Keratinocyte (primary cell): ENCODE measurements at regions not wholly inside any gene's neighbourhood (a gene's known extent, or its start where the extent isn't known, plus 50 kb on each side); places are given as distances from the start of the nearest gene placed in this dataset.

Experiments used
- EZH2 ChIP-seq: IDR thresholded peaks from one replicate; pipeline ENCODE4 v1.6.1; 2012; ENCODE audit warnings: inconsistent platforms, mild to moderate bottlenecking, low read length, moderate library complexity
- TF ChIP-seq, protein P1 (sequence below), 3 experiments: IDR thresholded peaks in 1 of 3; conservative IDR thresholded peaks in 1 of 3; optimal IDR thresholded peaks in 1 of 3; 2 replicates in 2 of 3; 3 replicates in 1 of 3; pipeline versions ENCODE3 to v1.5.1; 2011; ENCODE audit warnings: low read length in 3 of 3, mild to moderate bottlenecking in 3 of 3, moderate library complexity in 2 of 3, control low read depth in 1 of 3, inconsistent platforms in 1 of 3; ENCODE audit not compliant: insufficient read depth in 2 of 3; ENCODE audit errors: extremely low read depth in 1 of 3

DNA sequence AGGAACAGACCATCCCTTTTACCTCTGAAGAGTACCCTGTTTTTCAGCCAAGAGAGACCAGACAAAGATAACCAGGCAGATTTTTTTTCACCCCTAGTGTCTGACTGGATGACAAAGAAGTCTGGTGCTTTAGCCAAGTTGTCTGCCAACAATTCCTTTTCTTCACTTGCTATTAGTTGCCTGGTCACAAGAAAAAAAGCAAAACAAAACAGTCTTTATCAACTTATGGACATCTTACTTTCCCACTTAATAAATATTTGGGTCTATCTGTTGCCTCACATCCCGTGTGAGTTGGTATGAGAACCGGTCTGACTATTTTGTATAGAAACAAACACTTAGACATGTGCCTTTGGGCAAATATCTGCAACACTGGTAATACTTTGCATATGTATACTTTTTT is 662.9 kb downstream of the PLPP3 start:
- no peak for TF ChIP-seq EZH2
- TF ChIP-seq, protein P1, sequence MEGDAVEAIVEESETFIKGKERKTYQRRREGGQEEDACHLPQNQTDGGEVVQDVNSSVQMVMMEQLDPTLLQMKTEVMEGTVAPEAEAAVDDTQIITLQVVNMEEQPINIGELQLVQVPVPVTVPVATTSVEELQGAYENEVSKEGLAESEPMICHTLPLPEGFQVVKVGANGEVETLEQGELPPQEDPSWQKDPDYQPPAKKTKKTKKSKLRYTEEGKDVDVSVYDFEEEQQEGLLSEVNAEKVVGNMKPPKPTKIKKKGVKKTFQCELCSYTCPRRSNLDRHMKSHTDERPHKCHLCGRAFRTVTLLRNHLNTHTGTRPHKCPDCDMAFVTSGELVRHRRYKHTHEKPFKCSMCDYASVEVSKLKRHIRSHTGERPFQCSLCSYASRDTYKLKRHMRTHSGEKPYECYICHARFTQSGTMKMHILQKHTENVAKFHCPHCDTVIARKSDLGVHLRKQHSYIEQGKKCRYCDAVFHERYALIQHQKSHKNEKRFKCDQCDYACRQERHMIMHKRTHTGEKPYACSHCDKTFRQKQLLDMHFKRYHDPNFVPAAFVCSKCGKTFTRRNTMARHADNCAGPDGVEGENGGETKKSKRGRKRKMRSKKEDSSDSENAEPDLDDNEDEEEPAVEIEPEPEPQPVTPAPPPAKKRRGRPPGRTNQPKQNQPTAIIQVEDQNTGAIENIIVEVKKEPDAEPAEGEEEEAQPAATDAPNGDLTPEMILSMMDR (optimal IDR thresholded peaks at IDR 0.05 in 1 of 3, IDR thresholded peaks at IDR 0.05 in 1 of 3, conservative IDR thresholded peaks at IDR 0.05 in 1 of 3; ENCODE audit: extremely low read depth in 1 of 3, insufficient read depth in 2 of 3, low read length in 3 of 3), result no peak
